Prostate gland (tissue), 1 donor: ENCODE measurements at regions not wholly inside any gene's neighbourhood (a gene's known extent, or its start where the extent isn't known, plus 50 kb on each side); places are given as distances from the start of the nearest gene placed in this dataset.

Experiments
- POLR2A ChIP-seq: fragments of 450-650 bp; IDR thresholded peaks from one replicate; pipeline ENCODE4 v1.6.1; 2016; ENCODE audit warnings: antibody characterized with exemption, mild to moderate bottlenecking
- POLR2AphosphoS5 ChIP-seq: sonication (generic); formaldehyde crosslinking; IDR thresholded peaks from one replicate; pipeline ENCODE4 v1.6.1; 2017; ENCODE audit warnings: antibody characterized with exemption

GRCh38 chr2:156787517-156787916, 351.3 kb downstream of the GPD2 start:
- no peak for TF ChIP-seq POLR2A
- no peak for TF ChIP-seq POLR2AphosphoS5
